ENCODE measurements at regions not wholly inside any gene's neighbourhood (a gene's known extent, or its start where the extent isn't known, plus 50 kb on each side); places are given as distances from the start of the nearest gene placed in this dataset.

- Mint-ChIP-seq H3K27me3 (ENCODE audit: unreplicated experiment) (no peaks in the 10 kb centered on the region), H3K9me3 (ENCODE audit: unreplicated experiment) (no peaks in the 10 kb centered on the region), H3K4me3 (ENCODE audit: unreplicated experiment) (no peak overlapping the region), H3K27ac (ENCODE audit: unreplicated experiment) (no peak overlapping the region), H3K4me1 (ENCODE audit: low read depth, unreplicated experiment) (peaks cover 23% of the 10 kb centered on the region), H3K36me3 (ENCODE audit: unreplicated experiment) (no peaks in the 10 kb centered on the region)
- DNase-seq, result no peak
- no peak for TF ChIP-seq CTCF (IDR thresholded peaks at IDR 0.05; ENCODE audit: partially characterized antibody, unreplicated experiment)
Measured at GRCh38 chr2:161044095-161044865, 115.9 kb upstream of the TANK start.

GRCh38 chr2:161044921-161045320 is 115.3 kb upstream of the TANK start:
- no peaks in the 10 kb centered on the region for H3K36me3 Mint-ChIP-seq (ENCODE audit: unreplicated experiment)
- no peaks in the 10 kb centered on the region for H3K27me3 Mint-ChIP-seq (ENCODE audit: unreplicated experiment)
- TF ChIP-seq CTCF (IDR thresholded peaks at IDR 0.05; ENCODE audit: partially characterized antibody, unreplicated experiment), result no peak
- peaks cover 23% of the 10 kb centered on the region for H3K4me1 Mint-ChIP-seq (ENCODE audit: low read depth, unreplicated experiment)
- no peak overlapping the region for H3K27ac Mint-ChIP-seq (ENCODE audit: unreplicated experiment)
- no peak overlapping the region for H3K4me3 Mint-ChIP-seq (ENCODE audit: unreplicated experiment)
- DNase-seq, result no peak
- H3K9me3 Mint-ChIP-seq (ENCODE audit: unreplicated experiment), result no peaks in the 10 kb centered on the region

GRCh38 chr2:161045726-161046125 is 114.5 kb upstream of the TANK start:
- Mint-ChIP-seq H3K27me3 (ENCODE audit: unreplicated experiment) (no peaks in the 10 kb centered on the region), H3K9me3 (ENCODE audit: unreplicated experiment) (no peaks in the 10 kb centered on the region), H3K4me1 (ENCODE audit: low read depth, unreplicated experiment) (peaks cover 22% of the 10 kb centered on the region), H3K27ac (ENCODE audit: unreplicated experiment) (no peak overlapping the region), H3K4me3 (ENCODE audit: unreplicated experiment) (no peak overlapping the region), H3K36me3 (ENCODE audit: unreplicated experiment) (no peaks in the 10 kb centered on the region)
- TF ChIP-seq CTCF (IDR thresholded peaks at IDR 0.05; ENCODE audit: partially characterized antibody, unreplicated experiment), result no peak
- no peak for DNase-seq

- Mint-ChIP-seq H3K4me1 (ENCODE audit: low read depth, unreplicated experiment) (peaks cover 11% of the 10 kb centered on the region), H3K27me3 (ENCODE audit: unreplicated experiment) (no peaks in the 10 kb centered on the region), H3K36me3 (ENCODE audit: unreplicated experiment) (no peaks in the 10 kb centered on the region), H3K9me3 (ENCODE audit: unreplicated experiment) (no peaks in the 10 kb centered on the region), H3K27ac (ENCODE audit: unreplicated experiment) (no peak overlapping the region), H3K4me3 (ENCODE audit: unreplicated experiment) (no peak overlapping the region)
- no peak for DNase-seq
- no peak for TF ChIP-seq CTCF (IDR thresholded peaks at IDR 0.05; ENCODE audit: partially characterized antibody, unreplicated experiment)
Measured at GRCh38 chr2:161046876-161047275, 113.4 kb upstream of the TANK start.

GRCh38 chr2:161048317-161048716 is 111.9 kb upstream of the TANK start:
- Mint-ChIP-seq H3K4me3 (ENCODE audit: unreplicated experiment) (no peak overlapping the region), H3K9me3 (ENCODE audit: unreplicated experiment) (no peaks in the 10 kb centered on the region), H3K4me1 (ENCODE audit: low read depth, unreplicated experiment) (no peaks in the 10 kb centered on the region), H3K27ac (ENCODE audit: unreplicated experiment) (no peak overlapping the region), H3K36me3 (ENCODE audit: unreplicated experiment) (no peaks in the 10 kb centered on the region), H3K27me3 (ENCODE audit: unreplicated experiment) (no peaks in the 10 kb centered on the region)
- no peak for DNase-seq
- no peak for TF ChIP-seq CTCF (IDR thresholded peaks at IDR 0.05; ENCODE audit: partially characterized antibody, unreplicated experiment)

Data from glutamatergic neuron (in vitro differentiated cells).